PC-9 (cell line): ENCODE measurements at regions not wholly inside any gene's neighbourhood (a gene's known extent, or its start where the extent isn't known, plus 50 kb on each side); places are given as distances from the start of the nearest gene placed in this dataset.

ENCODE experiments used
- BruUV-seq: library from RNA; stranded (reverse); fragments of 400-500 nt; replicated peaks from 2 replicates; lab custom pipeline; 2021; lab: Mats Ljungman, UMichigan
- CTCF ChIA-PET: fragments of 300-600 bp; sonication (Branson Sonifier 250); formaldehyde crosslinking; loops from one replicate; lab custom pipeline; 2022; ENCODE audit warnings: antibody characterized with exemption; lab: Charles Lee
- POLR2A ChIA-PET: fragments of 300-600 bp; sonication (Branson Sonifier 250); formaldehyde crosslinking; loops from one replicate; lab custom pipeline; 2022; ENCODE audit warnings: antibody characterized with exemption; ENCODE audit not compliant: unreplicated experiment; lab: Charles Lee
- DNase-seq, 2 experiments: peaks; one replicate each; pipeline versions ENCODE4 v3.0.0 to v3.0.0-alpha.2; 2015 to 2022; ENCODE audit warnings: mixed read lengths in 1 of 2
- H2AFZ ChIP-seq: fragments of 200-600 bp; sonication (generic); 2 replicates; pipeline ENCODE4 v1.8.1; 2017; ENCODE audit warnings: antibody characterized with exemption
- H3F3A ChIP-seq: fragments of 200-600 bp; sonication (generic); 2 replicates; pipeline ENCODE4 v1.8.1; 2017; ENCODE audit warnings: antibody characterized with exemption, mild to moderate bottlenecking, low read depth; ENCODE audit not compliant: insufficient read depth
- H3K27ac ChIP-seq: fragments of 200-600 bp; sonication (generic); 2 replicates; pipeline ENCODE4 v1.6.1; 2016; ENCODE audit warnings: mixed run types
- H3K27me3 ChIP-seq: fragments of 200-600 bp; sonication (generic); 2 replicates; pipeline ENCODE4 v1.6.1; 2016; ENCODE audit warnings: low read depth, mixed run types; ENCODE audit not compliant: insufficient read depth
- H3K36me3 ChIP-seq: fragments of 200-600 bp; sonication (generic); 2 replicates; pipeline ENCODE4 v1.6.1; 2016; ENCODE audit warnings: low read depth, mixed run types
- H3K4me1 ChIP-seq: fragments of 200-600 bp; sonication (generic); replicated peaks from 2 replicates; pipeline ENCODE4 v1.6.1; 2016; ENCODE audit warnings: mixed run types; ENCODE audit not compliant: insufficient read depth
- H3K4me2 ChIP-seq: fragments of 200-600 bp; sonication (generic); 2 replicates; pipeline ENCODE4 v1.6.1; 2017; ENCODE audit warnings: mixed run types
- H3K4me3 ChIP-seq: fragments of 200-600 bp; sonication (generic); 2 replicates; pipeline ENCODE4 v1.6.1; 2016; ENCODE audit warnings: mixed run types
- H3K79me2 ChIP-seq: fragments of 200-600 bp; sonication (generic); 2 replicates; pipeline ENCODE4 v1.6.1; 2017; ENCODE audit warnings: low read depth, mixed run types
- H3K9me2 ChIP-seq: fragments of 200-600 bp; sonication (generic); 2 replicates; pipeline ENCODE4 v1.8.1; 2017; ENCODE audit warnings: mild to moderate bottlenecking; ENCODE audit not compliant: insufficient read depth
- H3K9me3 ChIP-seq: fragments of 200-600 bp; sonication (generic); 2 replicates; pipeline ENCODE4 v1.8.1; 2016; ENCODE audit warnings: low read depth; ENCODE audit not compliant: insufficient read depth
- H4K20me1 ChIP-seq: fragments of 200-600 bp; sonication (generic); 2 replicates; pipeline ENCODE4 v1.8.1; 2017; ENCODE audit not compliant: insufficient read depth
- EZH2 ChIP-seq: fragments of 200-600 bp; sonication (generic); IDR thresholded peaks from 2 replicates; pipeline ENCODE4 v1.8.0; 2017; ENCODE audit warnings: antibody characterized with exemption, low read depth
- intact Hi-C: fragments of 100-400 bp; cut with micrococcal nuclease; formaldehyde crosslinking; loops from one replicate; pipeline ENCODE4 v1.10.0; 2022; ENCODE audit not compliant: unreplicated experiment
- TF ChIP-seq, protein P1 (sequence below): fragments of 200-600 bp; sonication (generic); conservative IDR thresholded peaks from 2 replicates; pipeline ENCODE4 v1.6.1; 2017; ENCODE audit warnings: mixed run types, antibody characterized with exemption, mild to moderate bottlenecking, moderate library complexity

DNA sequence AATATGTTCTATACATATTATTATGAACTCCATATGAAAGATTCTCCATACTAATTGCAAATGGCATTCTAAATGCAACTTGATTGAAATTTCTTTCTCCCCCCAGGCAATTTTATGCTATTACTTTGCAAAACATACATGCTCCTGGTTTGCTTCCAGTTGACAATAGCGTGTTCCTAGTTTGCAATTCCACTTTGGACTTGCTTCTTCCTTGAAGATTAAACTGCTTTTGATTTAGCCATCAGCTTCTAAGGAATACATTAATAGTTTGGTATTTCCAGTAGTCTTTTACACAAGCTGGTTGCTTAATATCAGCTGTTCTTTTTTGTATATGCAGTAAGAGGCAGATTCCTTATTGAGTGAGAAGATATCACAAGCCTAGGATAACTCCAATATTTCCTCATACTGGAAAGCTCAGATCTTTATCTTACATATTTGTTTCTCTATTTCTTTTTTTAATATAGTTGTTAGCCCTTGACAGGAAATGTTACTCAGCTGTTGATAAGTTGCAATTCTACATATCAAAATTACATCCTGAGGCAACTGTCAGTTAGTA lies 1941.7 kb upstream of the LRRTM1 start:
- no TSS peak for BruUV-seq
- Histone ChIP-seq H3K4me1 (no peaks in the 10 kb centered on the region), H3F3A (no peaks in the 10 kb centered on the region), H3K9me3 (no peaks in the 10 kb centered on the region), H4K20me1 (no peaks in the 10 kb centered on the region), H3K4me2 (no peak overlapping the region), H3K4me3 (no peak overlapping the region), H3K36me3 (no peaks in the 10 kb centered on the region), H3K79me2 (no peaks in the 10 kb centered on the region), H3K27ac (no peak overlapping the region), H2AFZ (no peak overlapping the region), H3K9me2 (no peaks in the 10 kb centered on the region), H3K27me3 (no peaks in the 10 kb centered on the region)
- TF ChIP-seq, protein P1, sequence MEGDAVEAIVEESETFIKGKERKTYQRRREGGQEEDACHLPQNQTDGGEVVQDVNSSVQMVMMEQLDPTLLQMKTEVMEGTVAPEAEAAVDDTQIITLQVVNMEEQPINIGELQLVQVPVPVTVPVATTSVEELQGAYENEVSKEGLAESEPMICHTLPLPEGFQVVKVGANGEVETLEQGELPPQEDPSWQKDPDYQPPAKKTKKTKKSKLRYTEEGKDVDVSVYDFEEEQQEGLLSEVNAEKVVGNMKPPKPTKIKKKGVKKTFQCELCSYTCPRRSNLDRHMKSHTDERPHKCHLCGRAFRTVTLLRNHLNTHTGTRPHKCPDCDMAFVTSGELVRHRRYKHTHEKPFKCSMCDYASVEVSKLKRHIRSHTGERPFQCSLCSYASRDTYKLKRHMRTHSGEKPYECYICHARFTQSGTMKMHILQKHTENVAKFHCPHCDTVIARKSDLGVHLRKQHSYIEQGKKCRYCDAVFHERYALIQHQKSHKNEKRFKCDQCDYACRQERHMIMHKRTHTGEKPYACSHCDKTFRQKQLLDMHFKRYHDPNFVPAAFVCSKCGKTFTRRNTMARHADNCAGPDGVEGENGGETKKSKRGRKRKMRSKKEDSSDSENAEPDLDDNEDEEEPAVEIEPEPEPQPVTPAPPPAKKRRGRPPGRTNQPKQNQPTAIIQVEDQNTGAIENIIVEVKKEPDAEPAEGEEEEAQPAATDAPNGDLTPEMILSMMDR, result no peak
- TF ChIP-seq EZH2, result no peak
- intact Hi-C loops, result no loop called here
- POLR2A ChIA-PET, result no interaction called here
- no peak for DNase-seq
- CTCF ChIA-PET, result no interaction called here

DNA sequence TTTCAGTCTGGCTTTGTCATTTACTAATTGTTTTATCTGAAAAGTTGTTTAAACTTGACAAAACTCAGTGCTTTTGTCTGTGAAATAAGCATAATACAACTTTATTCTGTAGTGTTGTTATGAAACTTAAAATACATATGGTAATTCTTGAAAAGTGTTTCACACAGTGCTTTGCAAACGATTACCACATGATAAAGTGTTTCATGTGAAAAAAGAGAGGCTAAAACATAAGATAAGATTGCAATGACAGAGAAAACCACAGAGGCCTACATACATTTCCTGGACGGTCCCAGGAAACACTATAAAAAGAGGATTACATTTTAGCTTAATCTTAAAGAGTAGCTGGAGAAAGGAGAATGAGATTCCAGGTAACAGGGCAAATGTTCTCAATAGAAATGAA lies 1934.6 kb upstream of the LRRTM1 start:
- intact Hi-C loops, result no loop called here
- Histone ChIP-seq H3K79me2 (no peaks in the 10 kb centered on the region), H3K4me2 (no peak overlapping the region), H3K4me3 (no peak overlapping the region), H2AFZ (no peak overlapping the region), H4K20me1 (no peaks in the 10 kb centered on the region), H3K27ac (no peak overlapping the region), H3K27me3 (no peaks in the 10 kb centered on the region), H3K36me3 (no peaks in the 10 kb centered on the region), H3K4me1 (no peaks in the 10 kb centered on the region), H3K9me2 (no peaks in the 10 kb centered on the region), H3K9me3 (no peaks in the 10 kb centered on the region), H3F3A (no peaks in the 10 kb centered on the region)
- TF ChIP-seq, protein P1, result no peak
- TF ChIP-seq EZH2, result no peak
- no peak for DNase-seq
- ChIA-PET CTCF (no interaction called here), POLR2A (no interaction called here)
- no TSS peak for BruUV-seq

DNA sequence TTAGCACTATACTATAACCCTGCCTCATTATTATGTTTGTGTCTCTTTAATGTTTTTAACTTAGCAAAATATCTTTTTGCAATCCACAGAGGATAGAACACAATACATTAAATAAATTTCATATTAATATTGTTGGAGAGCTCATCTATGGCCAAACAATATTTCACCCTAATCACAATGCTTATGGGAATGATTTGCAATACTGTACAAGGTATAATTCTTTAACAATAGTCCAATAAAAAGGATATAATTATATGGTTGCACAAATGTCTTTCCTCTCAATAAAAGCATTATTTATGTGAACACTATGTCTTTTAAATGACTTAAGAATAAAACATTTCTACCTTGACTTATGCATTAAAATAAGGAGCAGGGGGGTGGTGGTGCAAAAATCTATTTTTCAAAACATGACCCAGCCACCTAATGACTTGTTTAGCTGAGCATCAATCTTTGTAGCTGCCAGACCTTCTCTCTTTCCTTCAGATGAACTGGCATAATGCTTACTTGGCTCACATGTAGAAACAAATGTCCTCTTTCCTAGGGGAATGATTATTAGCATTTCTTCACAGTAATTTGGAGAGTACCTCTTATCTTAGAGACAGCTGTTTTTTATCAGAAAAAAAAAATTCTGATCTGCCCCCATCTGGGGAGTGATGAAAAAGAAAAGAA lies 1933.6 kb upstream of the LRRTM1 start:
- TF ChIP-seq, protein P1, result no peak
- TF ChIP-seq EZH2, result no peak
- Histone ChIP-seq H2AFZ (no peak overlapping the region), H3K27ac (no peak overlapping the region), H3K4me3 (no peak overlapping the region), H3K79me2 (no peaks in the 10 kb centered on the region), H3K27me3 (no peaks in the 10 kb centered on the region), H3F3A (no peaks in the 10 kb centered on the region), H3K4me1 (no peaks in the 10 kb centered on the region), H3K36me3 (no peaks in the 10 kb centered on the region), H3K9me3 (no peaks in the 10 kb centered on the region), H3K9me2 (no peaks in the 10 kb centered on the region), H3K4me2 (no peak overlapping the region), H4K20me1 (no peaks in the 10 kb centered on the region)
- ChIA-PET POLR2A (interaction anchor here (0.7 kb wide), 1 partner anchor 171 kb away, joined by 4 read pairs; no protein-coding TSS in a partner anchor), CTCF (no interaction called here)
- no peak for DNase-seq
- intact Hi-C loops, result no loop called here
- no TSS peak for BruUV-seq
